Naive B cell (primary cell): ENCODE measurements at regions not wholly inside any gene's neighbourhood (a gene's known extent, or its start where the extent isn't known, plus 50 kb on each side); places are given as distances from the start of the nearest gene placed in this dataset.

ENCODE experiments used
- ATAC-seq, 2 donors: fragments of 150-1000 bp; cut with Tn5 transposase; 2 replicates each; pipeline ENCODE4 v1.10.0; 2021; ENCODE audit warnings: low read depth in 2 of 2, mild to moderate bottlenecking in 2 of 2, moderate library complexity in 2 of 2
- DNase-seq: peaks from one replicate; pipeline ENCODE4 v3.0.0; 2022
- H3K27ac Mint-ChIP-seq, 6 donors: one replicate each; pipeline ENCODE4 v1.8.0; 2020 to 2022; ENCODE audit warnings: mild to moderate bottlenecking in 6 of 6, mixed read lengths in 6 of 6, moderate library complexity in 5 of 6, inconsistent platforms in 2 of 6
- H3K27me3 Mint-ChIP-seq, 3 donors: one replicate each; pipeline ENCODE4 v1.8.0; 2021 to 2022; ENCODE audit warnings: mixed read lengths in 3 of 3, mild to moderate bottlenecking in 1 of 3
- H3K36me3 Mint-ChIP-seq, 2 donors: one replicate each; pipeline ENCODE4 v1.8.0; 2020 to 2022; ENCODE audit warnings: mixed read lengths in 2 of 2, inconsistent platforms in 1 of 2, mild to moderate bottlenecking in 1 of 2
- H3K4me1 Mint-ChIP-seq, 3 donors: one replicate each; pipeline ENCODE4 v1.8.0; 2020 to 2022; ENCODE audit warnings: mixed read lengths in 3 of 3, inconsistent platforms in 1 of 3, mild to moderate bottlenecking in 1 of 3, moderate library complexity in 1 of 3
- H3K4me3 Mint-ChIP-seq, 8 donors: one replicate each; pipeline ENCODE4 v1.8.0; 2020 to 2022; ENCODE audit warnings: mild to moderate bottlenecking in 8 of 8, mixed read lengths in 8 of 8, moderate library complexity in 8 of 8, inconsistent platforms in 2 of 8
- H3K9me3 Mint-ChIP-seq, 7 donors: one replicate each; pipeline ENCODE4 v1.8.0; 2020 to 2022; ENCODE audit warnings: mixed read lengths in 7 of 7, mild to moderate bottlenecking in 5 of 7, inconsistent platforms in 2 of 7, moderate library complexity in 1 of 7

GRCh38 chrX:45323387-45323786, 122.7 kb upstream of the DIPK2B start:
- no peaks in the 10 kb centered on the region for H3K4me1 Mint-ChIP-seq
- H3K9me3 Mint-ChIP-seq, result no peaks in the 10 kb centered on the region
- DNase-seq (no peak), ATAC-seq (no peak)
- H3K27ac Mint-ChIP-seq, result no peak overlapping the region
- no peak overlapping the region for H3K4me3 Mint-ChIP-seq
- peaks cover 7 to 22% (median 9%) of the 10 kb centered on the region in 3 donors for H3K27me3 Mint-ChIP-seq
- no peaks in the 10 kb centered on the region for H3K36me3 Mint-ChIP-seq

- ATAC-seq (no peak), DNase-seq (no peak)
- Mint-ChIP-seq H3K27me3 (peaks cover 7 to 17% (median 9%) of the 10 kb centered on the region in 3 donors), H3K4me3 (no peak overlapping the region), H3K9me3 (no peaks in the 10 kb centered on the region), H3K36me3 (no peaks in the 10 kb centered on the region), H3K27ac (no peak overlapping the region), H3K4me1 (no peaks in the 10 kb centered on the region)
Observed at GRCh38 chrX:45322820-45323219, 122.1 kb upstream of the DIPK2B start.

GRCh38 chrX:45322382-45322781, 121.7 kb upstream of the DIPK2B start:
- Mint-ChIP-seq H3K27ac (no peak overlapping the region), H3K4me1 (no peaks in the 10 kb centered on the region), H3K4me3 (no peak overlapping the region), H3K27me3 (peaks cover 5 to 16% (median 7%) of the 10 kb centered on the region in 3 donors), H3K9me3 (no peaks in the 10 kb centered on the region), H3K36me3 (no peaks in the 10 kb centered on the region)
- DNase-seq (no peak), ATAC-seq (no peak)

GRCh38 chrX:45320191-45320590, 119.5 kb upstream of the DIPK2B start:
- no peak overlapping the region for H3K4me3 Mint-ChIP-seq

GRCh38 chrX:45309801-45310200, 109.1 kb upstream of the DIPK2B start:
- Mint-ChIP-seq H3K36me3 (no peaks in the 10 kb centered on the region), H3K4me3 (no peak overlapping the region), H3K4me1 (no peaks in the 10 kb centered on the region), H3K27ac (no peak overlapping the region), H3K9me3 (peaks cover 0 to 27% (median 5%) of the 10 kb centered on the region in 7 donors), H3K27me3 (peaks cover 0 to 8% (median 5%) of the 10 kb centered on the region in 3 donors)
- ATAC-seq (no peak), DNase-seq (no peak)

More at GRCh38 chrX:45320191-45320590, 119.5 kb upstream of the DIPK2B start:
- ATAC-seq, result no peak
- H3K27me3 Mint-ChIP-seq, result peaks cover 0 to 8% (median 0%) of the 10 kb centered on the region in 3 donors
- no peaks in the 10 kb centered on the region for H3K4me1 Mint-ChIP-seq
- no peaks in the 10 kb centered on the region for H3K9me3 Mint-ChIP-seq
- no peak for DNase-seq
- H3K36me3 Mint-ChIP-seq, result no peaks in the 10 kb centered on the region
- no peak overlapping the region for H3K27ac Mint-ChIP-seq

GRCh38 chrX:45309096-45309495, 108.4 kb upstream of the DIPK2B start:
- ATAC-seq (no peak), DNase-seq (no peak)
- Mint-ChIP-seq H3K27me3 (peaks cover 0 to 7% (median 5%) of the 10 kb centered on the region in 3 donors), H3K27ac (no peak overlapping the region), H3K4me1 (no peaks in the 10 kb centered on the region), H3K4me3 (no peak overlapping the region), H3K36me3 (no peaks in the 10 kb centered on the region), H3K9me3 (peaks cover 0 to 20% (median 5%) of the 10 kb centered on the region in 7 donors)

GRCh38 chrX:45306794-45307193, 106.1 kb upstream of the DIPK2B start:
- Mint-ChIP-seq H3K27ac (no peak overlapping the region), H3K36me3 (no peaks in the 10 kb centered on the region), H3K9me3 (peaks cover 0 to 19% (median 5%) of the 10 kb centered on the region in 7 donors), H3K27me3 (peaks cover 0 to 5% (median 0%) of the 10 kb centered on the region in 3 donors), H3K4me1 (no peaks in the 10 kb centered on the region), H3K4me3 (no peak overlapping the region)
- ATAC-seq (no peak), DNase-seq (no peak)

GRCh38 chrX:45300638-45301037, 100.0 kb upstream of the DIPK2B start:
- no peak overlapping the region for H3K4me3 Mint-ChIP-seq
- H3K27me3 Mint-ChIP-seq, result no peaks in the 10 kb centered on the region
- no peaks in the 10 kb centered on the region for H3K4me1 Mint-ChIP-seq
- H3K27ac Mint-ChIP-seq, result no peak overlapping the region
- H3K36me3 Mint-ChIP-seq, result no peaks in the 10 kb centered on the region
- DNase-seq (no peak), ATAC-seq (no peak)
- H3K9me3 Mint-ChIP-seq, result peaks cover 0 to 17% (median 3%) of the 10 kb centered on the region in 7 donors

GRCh38 chrX:45295259-45295986, 94.7 kb upstream of the DIPK2B start:
- ATAC-seq (no peak), DNase-seq (no peak)
- no peak overlapping the region for H3K4me3 Mint-ChIP-seq
- no peaks in the 10 kb centered on the region for H3K9me3 Mint-ChIP-seq
- H3K4me1 Mint-ChIP-seq, result no peaks in the 10 kb centered on the region
- H3K27me3 Mint-ChIP-seq, result peaks cover 0 to 3% (median 0%) of the 10 kb centered on the region in 3 donors
- no peaks in the 10 kb centered on the region for H3K36me3 Mint-ChIP-seq
- no peak overlapping the region for H3K27ac Mint-ChIP-seq

GRCh38 chrX:45274576-45274975, 73.9 kb upstream of the DIPK2B start:
- ATAC-seq (no peak), DNase-seq (no peak)
- Mint-ChIP-seq H3K27ac (no peak overlapping the region), H3K27me3 (peaks cover 0 to 9% (median 6%) of the 10 kb centered on the region in 3 donors), H3K9me3 (peaks cover 0 to 23% (median 8%) of the 10 kb centered on the region in 7 donors), H3K4me3 (no peak overlapping the region), H3K36me3 (no peaks in the 10 kb centered on the region), H3K4me1 (no peaks in the 10 kb centered on the region)

GRCh38 chrX:45267007-45267406, 66.3 kb upstream of the DIPK2B start:
- ATAC-seq (no peak), DNase-seq (no peak)
- Mint-ChIP-seq H3K4me3 (no peak overlapping the region), H3K27ac (no peak overlapping the region), H3K9me3 (peaks cover 0 to 3% (median 0%) of the 10 kb centered on the region in 7 donors), H3K27me3 (peaks cover 0 to 9% (median 0%) of the 10 kb centered on the region in 3 donors), H3K36me3 (no peaks in the 10 kb centered on the region), H3K4me1 (no peaks in the 10 kb centered on the region)

- no peak overlapping the region for H3K27ac Mint-ChIP-seq
Observed at GRCh38 chrX:45266456-45266855, 65.8 kb upstream of the DIPK2B start.

GRCh38 chrX:45264865-45265264, 64.2 kb upstream of the DIPK2B start:
- Mint-ChIP-seq H3K4me3 (no peak overlapping the region), H3K27me3 (no peaks in the 10 kb centered on the region), H3K27ac (no peak overlapping the region), H3K4me1 (peaks cover 0 to 13% (median 3%) of the 10 kb centered on the region in 3 donors), H3K9me3 (peaks cover 0 to 3% (median 0%) of the 10 kb centered on the region in 7 donors), H3K36me3 (no peaks in the 10 kb centered on the region)
- DNase-seq (no peak), ATAC-seq (no peak)

More at GRCh38 chrX:45266456-45266855, 65.8 kb upstream of the DIPK2B start:
- no peak for ATAC-seq
- H3K9me3 Mint-ChIP-seq, result peaks cover 0 to 3% (median 0%) of the 10 kb centered on the region in 7 donors
- H3K4me1 Mint-ChIP-seq, result peaks cover 0 to under 1% (median 0%) of the 10 kb centered on the region in 3 donors
- DNase-seq, result no peak
- no peak overlapping the region for H3K4me3 Mint-ChIP-seq
- peaks cover 0 to 9% (median 0%) of the 10 kb centered on the region in 3 donors for H3K27me3 Mint-ChIP-seq
- no peaks in the 10 kb centered on the region for H3K36me3 Mint-ChIP-seq

GRCh38 chrX:45261471-45261870, 60.8 kb upstream of the DIPK2B start:
- Mint-ChIP-seq H3K9me3 (peaks cover 0 to 1% (median 0%) of the 10 kb centered on the region in 7 donors), H3K27me3 (no peaks in the 10 kb centered on the region), H3K4me1 (peaks cover 5 to 39% (median 15%) of the 10 kb centered on the region in 3 donors), H3K27ac (no peak overlapping the region), H3K36me3 (no peaks in the 10 kb centered on the region), H3K4me3 (peak overlapping the region in 1 of 8 donors; percentile 2)
- DNase-seq (no peak), ATAC-seq (no peak)
